ENCODE measurements at regions not wholly inside any gene's neighbourhood (a gene's known extent, or its start where the extent isn't known, plus 50 kb on each side); places are given as distances from the start of the nearest gene placed in this dataset.

GRCh38 chr5:63125392-63125791, 546.8 kb downstream of the LRRC70 start:
- TF ChIP-seq CTCF (IDR thresholded peaks at IDR 0.05) (no peak), POLR2A (IDR thresholded peaks at IDR 0.05) (no peak)

All from lower leg skin (tissue), 3 donors.